Epithelial cell of prostate (primary cell): ENCODE measurements at regions not wholly inside any gene's neighbourhood (a gene's known extent, or its start where the extent isn't known, plus 50 kb on each side); places are given as distances from the start of the nearest gene placed in this dataset.

Experiments used
- DNase-seq: peaks from one replicate; pipeline ENCODE4 v3.0.0-alpha.2; 2011; ENCODE audit warnings: low read depth, low spot score
- H3K27ac ChIP-seq: fragments of 450-650 bp; 2 replicates; pipeline ENCODE4 v1.5.1; 2017; ENCODE audit warnings: mild to moderate bottlenecking

DNA sequence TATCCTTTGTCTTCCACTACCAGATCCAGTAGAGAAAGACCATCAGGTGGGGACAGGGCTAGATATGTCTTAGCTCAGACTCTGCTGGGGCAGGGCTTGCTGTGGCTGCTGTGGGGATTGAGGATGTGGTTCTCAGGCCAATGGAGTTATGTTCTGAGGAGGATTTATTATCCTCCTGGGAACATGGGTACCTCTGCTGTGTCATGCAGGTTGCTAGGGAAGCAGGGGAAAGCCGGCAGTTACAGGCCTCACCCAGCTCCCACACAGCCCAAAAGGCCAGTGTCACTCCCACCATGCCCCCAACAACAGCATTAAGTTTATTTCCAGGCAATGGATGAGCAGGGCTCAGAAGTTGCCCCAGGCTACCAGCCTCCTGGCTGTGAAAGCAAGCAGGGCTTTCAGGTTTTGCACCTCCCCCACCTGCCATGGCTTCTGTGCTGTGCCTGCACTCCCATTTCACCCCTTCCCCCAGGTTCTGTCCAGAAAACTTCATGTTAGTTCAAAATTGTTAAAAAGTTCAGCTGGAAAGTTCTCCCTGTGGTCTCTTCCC, 879.9 kb downstream of the ARAP2 start:
- no peak overlapping the region for H3K27ac ChIP-seq
- no peak for DNase-seq

DNA sequence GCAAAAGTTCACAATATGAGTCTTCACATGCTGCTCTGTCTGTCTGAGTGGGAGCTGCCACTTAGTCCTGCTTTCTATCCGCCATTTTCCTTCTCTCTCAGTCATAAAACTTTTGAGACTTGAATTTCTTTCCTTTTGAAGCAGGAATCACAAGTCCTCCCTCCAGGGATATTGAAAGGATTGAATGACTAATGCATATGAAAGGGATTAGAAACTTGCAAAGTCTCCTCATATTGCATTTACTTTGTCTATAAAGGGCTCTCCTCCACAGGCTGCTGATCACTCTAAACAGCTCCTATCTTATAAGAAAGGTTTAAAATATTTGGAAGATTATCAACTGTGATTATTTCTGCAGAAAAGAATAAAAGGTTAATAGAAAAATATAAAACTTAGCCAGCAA, 879.1 kb downstream of the ARAP2 start:
- DNase-seq, result no peak
- H3K27ac ChIP-seq, result no peak overlapping the region

DNA sequence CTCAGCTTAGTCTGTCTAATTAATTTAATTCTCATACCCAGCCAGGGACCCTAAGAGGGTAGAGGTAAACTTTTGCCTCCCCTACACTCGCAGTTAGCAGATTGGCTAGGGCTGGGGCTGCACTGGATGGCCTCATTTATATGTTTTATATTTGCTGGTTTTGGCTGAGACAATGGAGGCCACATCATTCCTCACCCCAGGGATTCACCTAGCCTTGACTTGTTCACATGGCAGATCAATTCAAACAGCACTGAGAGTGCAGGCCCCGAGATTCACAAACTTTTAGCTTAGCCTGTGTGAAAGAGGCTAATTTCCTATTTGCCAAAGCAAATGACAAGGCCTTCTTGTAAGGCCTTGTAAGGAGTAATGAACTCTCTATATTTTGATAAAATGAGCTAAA, 844.4 kb downstream of the ARAP2 start:
- DNase-seq, result no peak
- H3K27ac ChIP-seq, result no peak overlapping the region

- DNase-seq, result no peak
Observed at GRCh38 chr4:35423104-35423503, 821.2 kb downstream of the ARAP2 start.

DNA sequence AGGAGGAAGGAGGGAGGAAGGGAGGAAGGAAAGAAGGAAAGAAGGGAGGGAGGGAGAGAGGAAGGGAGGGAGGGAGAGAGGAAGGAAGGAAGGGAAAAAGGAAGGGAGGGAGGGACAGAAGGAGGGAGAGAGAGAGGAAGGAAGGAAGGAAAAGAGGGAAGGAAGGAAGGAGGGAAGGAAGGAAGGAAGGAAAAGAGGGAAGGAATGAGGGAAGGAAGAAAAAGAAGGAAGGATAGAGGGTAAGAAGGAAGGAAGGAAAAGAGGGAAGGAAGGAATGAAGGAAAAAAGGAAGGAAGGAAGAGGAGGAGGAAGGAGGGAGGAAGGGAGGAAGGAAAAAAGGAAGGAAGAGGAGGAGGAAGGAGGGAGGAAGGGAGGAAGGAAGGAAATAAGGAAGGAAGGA, 796.8 kb downstream of the ARAP2 start:
- H3K27ac ChIP-seq, result no peak overlapping the region
- DNase-seq, result no peak

More at GRCh38 chr4:35423104-35423503, 821.2 kb downstream of the ARAP2 start:
- no peak overlapping the region for H3K27ac ChIP-seq

DNA sequence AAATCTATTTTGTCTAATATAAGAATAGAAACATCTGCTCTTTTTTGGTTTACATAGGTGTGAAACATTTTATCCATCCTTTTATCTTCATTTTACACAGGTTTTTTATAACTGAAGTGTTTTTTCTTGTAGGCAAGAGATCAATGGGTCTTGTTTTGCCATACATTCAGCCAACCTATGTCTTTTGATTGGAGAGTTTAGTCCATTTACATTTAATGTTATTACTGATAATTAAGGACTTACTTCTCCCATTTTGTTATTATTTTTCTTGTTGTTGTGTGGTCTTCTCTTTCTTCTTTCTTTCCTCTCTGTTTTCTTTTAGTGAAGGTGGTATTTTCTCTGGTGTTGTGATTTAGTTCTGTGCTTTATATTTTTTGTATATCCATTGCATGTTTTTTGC, 785.3 kb downstream of the ARAP2 start:
- H3K27ac ChIP-seq, result no peak overlapping the region
- no peak for DNase-seq

- DNase-seq, result no peak
- H3K27ac ChIP-seq, result no peak overlapping the region
Observed at GRCh38 chr4:35461931-35462659, 782.2 kb downstream of the ARAP2 start.

DNA sequence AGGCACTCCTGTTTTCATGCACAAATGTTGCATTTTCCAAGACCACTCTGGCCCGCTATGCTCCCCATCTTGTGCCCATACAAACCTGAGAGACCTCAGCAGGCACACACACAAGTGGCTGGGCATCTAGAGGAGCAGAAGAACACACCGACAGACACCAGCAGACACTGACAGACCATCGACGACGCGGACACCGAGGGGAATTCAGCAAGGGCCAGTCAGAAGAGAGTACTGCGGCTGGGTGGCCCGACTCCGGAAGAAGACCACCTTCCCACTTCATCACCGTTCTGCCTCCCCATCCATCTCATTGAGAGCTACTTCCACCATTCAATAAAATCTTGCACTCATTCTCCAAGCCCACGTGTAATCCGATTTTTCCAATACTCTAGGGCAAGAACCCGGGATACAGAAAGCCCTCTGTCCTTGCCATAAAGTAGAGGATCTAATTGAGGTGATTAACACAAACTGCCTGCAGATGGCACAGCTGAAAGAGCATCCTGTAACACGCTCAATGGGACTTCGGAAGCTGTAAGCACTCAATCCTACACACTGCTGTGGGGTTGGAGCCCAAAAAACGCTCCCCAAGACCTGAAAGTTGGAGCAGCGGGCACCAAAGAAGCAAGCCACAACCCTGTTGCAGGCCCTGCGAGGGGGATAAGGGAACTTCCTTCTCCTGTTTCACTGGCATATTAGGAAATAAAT, 780.9 kb downstream of the ARAP2 start:
- DNase-seq, result no peak
- no peak overlapping the region for H3K27ac ChIP-seq

GRCh38 chr4:35464964-35465528, 779.3 kb downstream of the ARAP2 start:
- DNase-seq, result no peak
- H3K27ac ChIP-seq, result no peak overlapping the region

GRCh38 chr4:35491093-35491492, 753.2 kb downstream of the ARAP2 start:
- H3K27ac ChIP-seq, result no peak overlapping the region
- DNase-seq, result no peak

DNA sequence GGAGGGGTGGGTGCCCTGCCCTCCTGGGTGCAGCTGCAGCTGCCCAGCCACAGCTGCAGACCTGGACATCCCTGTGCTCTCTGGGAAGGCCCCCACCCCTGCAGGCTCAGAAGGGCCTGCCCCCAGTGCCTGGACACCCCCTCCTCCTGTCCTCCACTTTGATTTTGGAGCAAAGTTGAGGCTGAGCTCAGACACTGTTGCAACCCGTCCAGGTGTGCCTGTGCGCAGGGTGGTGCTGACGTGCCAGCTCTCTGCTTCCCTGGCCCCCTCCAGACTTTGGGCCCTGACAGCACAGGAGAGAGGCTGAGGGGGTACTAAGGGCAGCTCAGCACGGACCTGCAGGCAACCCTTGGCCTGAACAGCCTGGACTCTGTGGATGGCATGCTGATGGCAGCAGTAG, 750.3 kb downstream of the ARAP2 start:
- no peak overlapping the region for H3K27ac ChIP-seq
- DNase-seq, result no peak

GRCh38 chr4:35494955-35495354, 749.4 kb downstream of the ARAP2 start:
- no peak for DNase-seq
- H3K27ac ChIP-seq, result no peak overlapping the region

- no peak overlapping the region for H3K27ac ChIP-seq
- DNase-seq, result no peak
Observed at GRCh38 chr4:35500812-35501211, 743.5 kb downstream of the ARAP2 start.

DNA sequence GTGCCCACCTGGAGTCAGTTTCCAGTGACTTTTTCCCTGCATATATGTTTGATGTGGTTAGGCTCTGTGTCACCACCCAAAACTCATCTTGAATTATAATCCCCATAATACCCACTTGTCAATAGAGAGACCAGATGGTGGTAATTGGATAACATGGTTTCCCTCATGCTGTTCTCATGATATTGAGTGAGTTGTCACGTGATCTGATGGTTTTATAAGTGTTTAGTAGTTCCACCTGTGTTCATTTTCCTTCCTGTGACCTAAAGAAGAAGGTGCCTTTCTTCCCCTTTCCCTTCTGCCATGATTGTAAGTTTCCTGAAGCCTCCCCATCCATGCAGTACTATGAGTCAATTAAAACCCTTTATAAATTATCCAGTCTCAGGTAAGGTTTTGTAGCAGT, 740.9 kb downstream of the ARAP2 start:
- no peak for DNase-seq
- H3K27ac ChIP-seq, result no peak overlapping the region

GRCh38 chr4:35506161-35506560, 738.2 kb downstream of the ARAP2 start:
- H3K27ac ChIP-seq, result no peak overlapping the region
- DNase-seq, result no peak

GRCh38 chr4:35511851-35512250, 732.5 kb downstream of the ARAP2 start:
- DNase-seq, result peak; percentile 48
- H3K27ac ChIP-seq, result peak overlapping the region; percentile 37

GRCh38 chr4:35516102-35516501, 728.2 kb downstream of the ARAP2 start:
- no peak overlapping the region for H3K27ac ChIP-seq
- DNase-seq, result peak; percentile 27

DNA sequence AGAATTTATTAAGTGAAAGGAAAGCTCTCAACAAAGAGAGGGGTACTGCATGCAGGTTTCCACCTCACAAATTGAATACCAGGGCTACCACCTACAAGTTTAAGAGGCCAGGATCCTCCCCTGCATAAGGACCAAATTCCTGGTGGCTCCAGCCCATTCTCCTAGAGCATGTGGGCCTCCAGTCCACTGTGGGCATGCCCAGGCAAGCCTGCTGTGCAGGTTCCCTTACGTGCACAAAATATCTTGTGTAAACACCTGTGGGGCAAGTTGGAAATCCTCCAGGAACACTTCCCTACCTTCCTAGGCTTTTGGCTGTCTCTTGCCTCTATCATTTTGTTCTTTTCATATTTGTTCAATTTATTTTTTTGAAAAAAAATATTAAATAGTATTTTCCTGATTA, 724.3 kb downstream of the ARAP2 start:
- peak overlapping the region; percentile 21 for H3K27ac ChIP-seq
- DNase-seq, result peak; percentile 63

DNA sequence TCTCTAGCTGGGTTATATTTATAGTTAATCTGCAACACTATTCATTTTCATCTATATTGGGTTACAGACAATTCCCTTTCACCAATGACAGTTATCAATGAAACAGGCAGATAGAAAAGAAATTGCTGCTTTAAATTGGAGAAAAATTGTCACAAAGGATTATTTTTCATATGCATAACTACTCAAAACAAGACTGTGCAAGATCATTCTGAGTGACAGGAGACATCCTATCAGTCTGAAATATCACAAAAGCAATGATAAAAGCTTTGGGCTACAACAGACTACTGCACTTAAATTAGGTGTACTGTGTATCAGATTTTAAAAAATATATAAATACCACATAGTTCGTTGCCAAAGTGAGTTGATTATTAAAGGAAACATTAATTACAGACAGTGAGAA, 722.6 kb downstream of the ARAP2 start:
- DNase-seq, result no peak
- no peak overlapping the region for H3K27ac ChIP-seq

DNA sequence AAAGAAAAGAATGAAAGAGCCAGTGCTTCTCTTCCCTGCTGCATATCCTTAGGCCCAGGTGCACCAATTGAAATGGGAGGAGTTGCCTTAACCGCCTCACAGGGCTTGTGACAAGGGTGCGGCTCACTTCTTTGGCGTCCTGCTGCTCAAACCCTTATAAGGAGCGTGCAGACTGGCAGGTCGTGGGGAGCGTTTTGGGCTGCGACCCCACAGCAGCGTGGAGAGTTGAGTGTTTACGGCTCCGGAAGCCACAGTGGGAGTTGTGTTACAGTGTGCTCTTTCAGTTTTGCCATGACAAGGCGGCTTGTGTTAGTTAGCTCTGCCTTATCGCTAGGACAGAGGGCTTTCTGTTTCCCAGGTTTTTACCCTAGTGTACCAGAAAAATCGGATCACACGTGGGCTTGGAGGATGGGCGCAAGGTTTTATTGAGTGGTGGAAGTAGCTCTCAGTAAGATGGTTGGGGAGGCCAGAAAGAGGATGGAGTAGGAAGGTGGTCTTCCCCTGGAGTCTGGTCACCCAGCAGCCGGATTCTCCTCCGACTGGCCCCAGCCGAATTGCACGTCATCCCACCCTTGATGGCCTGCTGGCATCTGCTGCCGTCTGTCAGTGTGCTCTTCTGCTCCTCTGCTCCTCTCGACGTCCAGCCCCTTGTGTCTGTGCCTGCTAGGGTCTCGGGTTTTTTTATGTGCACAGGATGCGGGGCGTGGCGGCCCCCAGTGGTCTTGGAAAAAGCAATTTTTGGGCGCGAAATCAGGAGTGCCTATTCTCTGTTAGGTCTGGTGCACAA, 718.9 kb downstream of the ARAP2 start:
- DNase-seq, result no peak
- H3K27ac ChIP-seq, result no peak overlapping the region

GRCh38 chr4:35526456-35526855, 717.9 kb downstream of the ARAP2 start:
- H3K27ac ChIP-seq, result no peak overlapping the region
- no peak for DNase-seq
